ENCODE measurements at regions not wholly inside any gene's neighbourhood (a gene's known extent, or its start where the extent isn't known, plus 50 kb on each side); places are given as distances from the start of the nearest gene placed in this dataset.

DNA sequence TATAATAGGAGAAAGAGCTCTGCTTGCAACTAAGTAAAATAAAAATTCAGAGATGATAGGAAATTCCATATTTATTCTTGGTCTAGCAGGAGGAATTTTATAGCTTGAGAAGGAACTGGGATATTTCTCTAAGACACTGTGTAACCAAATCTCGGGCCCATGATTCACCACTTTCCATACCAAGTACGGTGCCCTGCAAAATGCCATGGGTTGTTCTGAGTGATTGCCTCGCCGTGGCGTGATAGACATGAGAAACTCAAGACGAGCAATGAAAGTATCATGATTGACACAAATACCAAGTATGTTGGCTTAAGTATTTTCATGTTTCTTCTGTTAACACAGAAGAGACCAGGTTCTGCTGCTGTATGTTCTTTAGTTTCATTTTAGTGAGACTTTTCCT is 167.2 kb downstream of the LMO4 start:
- TF ChIP-seq OSR1 (CRISPR knock-in tag; IDR thresholded peaks at IDR 0.05) (no peak), ZNF70 (CRISPR knock-in tag; IDR thresholded peaks at IDR 0.05) (no peak), CSRNP3 (CRISPR knock-in tag; IDR thresholded peaks at IDR 0.05) (no peak)
- TF ChIP-seq, protein P1, sequence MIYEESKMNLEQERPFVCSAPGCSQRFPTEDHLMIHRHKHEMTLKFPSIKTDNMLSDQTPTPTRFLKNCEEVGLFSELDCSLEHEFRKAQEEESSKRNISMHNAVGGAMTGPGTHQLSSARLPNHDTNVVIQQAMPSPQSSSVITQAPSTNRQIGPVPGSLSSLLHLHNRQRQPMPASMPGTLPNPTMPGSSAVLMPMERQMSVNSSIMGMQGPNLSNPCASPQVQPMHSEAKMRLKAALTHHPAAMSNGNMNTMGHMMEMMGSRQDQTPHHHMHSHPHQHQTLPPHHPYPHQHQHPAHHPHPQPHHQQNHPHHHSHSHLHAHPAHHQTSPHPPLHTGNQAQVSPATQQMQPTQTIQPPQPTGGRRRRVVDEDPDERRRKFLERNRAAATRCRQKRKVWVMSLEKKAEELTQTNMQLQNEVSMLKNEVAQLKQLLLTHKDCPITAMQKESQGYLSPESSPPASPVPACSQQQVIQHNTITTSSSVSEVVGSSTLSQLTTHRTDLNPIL (CRISPR knock-in tag; IDR thresholded peaks at IDR 0.05; ENCODE audit: low read depth): no peak
